NCI-H1048 (cell line): ENCODE measurements at regions not wholly inside any gene's neighbourhood (a gene's known extent, or its start where the extent isn't known, plus 50 kb on each side); places are given as distances from the start of the nearest gene placed in this dataset.

Source experiments
- DNase-seq: peaks from one replicate; lab custom pipeline; 2025; lab: John Stamatoyannopoulos, UW

DNA sequence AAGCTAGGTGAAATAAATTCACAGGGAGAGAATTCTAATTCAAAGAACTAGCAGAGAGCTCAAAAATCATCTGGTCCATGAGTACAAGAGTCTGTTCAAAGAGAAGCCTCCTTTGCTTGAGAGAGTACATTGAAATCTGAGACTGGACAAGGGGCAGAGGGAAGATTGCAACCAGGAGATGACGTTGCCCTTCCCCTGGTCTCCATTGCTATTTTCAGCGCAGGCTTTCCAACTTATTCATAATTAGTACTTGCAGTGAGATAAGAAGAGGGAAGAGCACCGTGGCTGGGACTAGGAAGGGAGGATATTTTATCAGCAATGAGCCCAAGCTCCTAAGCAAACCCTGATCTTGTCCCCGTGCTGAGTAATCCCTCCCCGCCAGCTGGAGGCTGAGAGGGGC, 251.8 kb upstream of the RORA start:
- no peak for DNase-seq

- no peak for DNase-seq
Measured at GRCh38 chr15:61480295-61480694, 251.2 kb upstream of the RORA start.

GRCh38 chr15:61479613-61480012, 250.5 kb upstream of the RORA start:
- DNase-seq: no peak

DNA sequence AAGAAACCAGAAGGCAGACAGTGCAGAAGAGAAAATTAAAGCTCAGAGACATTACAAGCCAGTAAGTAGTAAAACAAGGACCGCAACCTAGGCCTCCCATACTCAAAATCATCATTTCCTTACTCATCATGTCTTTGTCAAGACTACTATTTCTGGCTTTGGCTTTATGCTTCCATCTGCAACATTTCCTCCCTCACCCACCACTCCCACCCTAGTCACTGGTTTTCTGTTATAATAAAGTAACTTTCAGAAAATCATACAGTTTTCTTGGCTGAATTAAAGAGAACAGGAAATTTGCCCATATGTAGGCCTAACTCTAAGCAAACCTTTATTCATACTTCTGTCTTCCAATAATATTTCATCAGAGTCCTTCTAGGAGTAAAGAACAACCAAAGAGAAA, 247.6 kb upstream of the RORA start:
- DNase-seq: no peak

- no peak for DNase-seq
Measured at GRCh38 chr15:61474796-61475195, 245.7 kb upstream of the RORA start.

DNA sequence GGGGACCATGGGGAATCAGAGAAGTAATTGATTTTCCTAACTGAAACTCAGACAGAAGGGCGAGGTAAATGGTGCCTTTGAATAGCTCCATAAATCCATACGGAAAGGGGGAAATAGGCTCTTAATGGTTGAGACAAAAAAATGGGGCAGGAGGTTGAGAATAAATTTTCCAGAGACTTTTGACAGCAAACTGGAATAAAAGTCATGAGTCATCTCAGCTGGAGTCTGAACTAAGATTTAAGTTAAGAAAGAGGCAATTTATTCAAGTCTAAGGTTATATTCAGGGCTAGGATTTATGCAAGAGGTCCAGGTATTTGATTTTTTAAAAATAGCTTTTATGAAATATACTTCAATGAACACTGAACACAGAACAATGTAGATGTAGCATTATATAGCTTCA, 238.7 kb upstream of the RORA start:
- no peak for DNase-seq

DNA sequence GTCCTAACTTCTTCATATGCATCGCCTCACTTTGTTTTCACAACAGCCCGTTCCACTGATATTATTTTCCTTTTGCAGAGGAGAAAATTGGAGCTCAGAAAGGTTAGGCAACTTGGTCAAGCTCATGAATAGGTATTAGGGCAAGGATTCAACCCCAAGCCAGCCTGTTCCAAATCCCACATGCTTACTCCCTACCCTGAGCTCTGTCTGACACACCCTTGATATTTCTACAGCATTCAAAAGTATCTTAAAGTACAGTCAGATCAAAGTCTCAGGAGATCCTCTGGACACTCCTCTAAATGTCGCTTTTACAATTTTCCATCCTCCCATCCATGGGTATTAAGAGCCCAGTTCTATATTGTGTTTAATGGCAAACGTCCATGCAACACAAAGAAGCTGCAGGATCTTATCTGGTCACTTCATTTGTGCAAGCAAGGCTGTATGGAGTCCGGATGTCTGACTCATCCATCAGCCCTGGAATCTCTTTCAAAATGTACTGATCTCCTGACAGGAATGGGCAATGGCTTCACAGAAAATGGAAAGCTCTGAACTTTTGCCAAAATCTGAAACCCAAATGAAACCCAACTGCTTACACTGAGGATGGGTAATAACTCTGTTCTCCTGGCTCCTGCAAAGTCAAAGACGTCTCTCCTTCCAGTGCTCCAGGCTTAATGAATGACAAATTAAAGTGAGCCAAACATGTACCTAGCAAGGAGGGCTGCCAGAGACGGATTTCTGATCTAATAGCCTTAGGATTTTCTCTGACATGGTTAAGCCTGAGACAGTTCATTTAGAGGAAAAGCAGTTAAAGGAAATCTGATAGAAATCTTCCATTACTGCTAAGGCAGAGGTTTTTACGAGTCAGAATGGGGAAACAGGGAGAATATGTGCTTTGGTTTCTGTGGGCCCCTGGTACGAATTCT, 230.9 kb upstream of the RORA start:
- DNase-seq: no peak

DNA sequence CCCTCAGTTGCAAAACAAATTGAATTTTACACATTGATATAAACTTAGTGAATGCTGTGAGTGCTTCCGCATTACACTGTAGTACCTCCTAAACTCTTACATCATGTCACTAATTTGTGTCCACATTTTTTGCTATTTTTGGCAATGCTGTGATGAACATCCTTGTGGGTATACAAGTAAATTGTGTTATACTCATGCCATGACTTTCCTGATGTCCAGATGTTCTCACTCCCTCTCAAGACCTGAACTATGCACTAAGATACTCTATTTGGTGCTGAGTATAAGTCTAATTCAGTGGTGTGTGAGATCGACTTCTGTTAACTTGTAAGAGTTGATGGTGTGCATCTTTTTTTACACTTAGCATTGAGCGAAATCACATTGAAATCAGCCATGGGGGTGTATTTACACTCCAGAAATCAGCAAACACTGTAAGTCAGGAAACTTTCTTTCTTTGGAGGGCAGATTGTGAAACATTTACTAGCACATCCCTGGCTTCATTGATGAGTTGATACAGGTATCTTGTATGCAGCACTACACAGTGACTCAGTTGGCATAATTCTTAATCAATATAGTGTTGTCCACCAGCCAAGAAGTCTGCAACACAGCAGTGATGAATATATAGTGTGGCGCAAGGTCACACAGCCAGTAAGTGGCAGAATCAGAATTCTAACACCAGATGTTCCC, 228.1 kb upstream of the RORA start:
- no peak for DNase-seq

- DNase-seq: no peak
Measured at GRCh38 chr15:61449186-61449702, 220.1 kb upstream of the RORA start.

- DNase-seq: no peak
Measured at GRCh38 chr15:61447981-61448380, 218.9 kb upstream of the RORA start.

GRCh38 chr15:61444585-61444984, 215.5 kb upstream of the RORA start:
- no peak for DNase-seq

DNA sequence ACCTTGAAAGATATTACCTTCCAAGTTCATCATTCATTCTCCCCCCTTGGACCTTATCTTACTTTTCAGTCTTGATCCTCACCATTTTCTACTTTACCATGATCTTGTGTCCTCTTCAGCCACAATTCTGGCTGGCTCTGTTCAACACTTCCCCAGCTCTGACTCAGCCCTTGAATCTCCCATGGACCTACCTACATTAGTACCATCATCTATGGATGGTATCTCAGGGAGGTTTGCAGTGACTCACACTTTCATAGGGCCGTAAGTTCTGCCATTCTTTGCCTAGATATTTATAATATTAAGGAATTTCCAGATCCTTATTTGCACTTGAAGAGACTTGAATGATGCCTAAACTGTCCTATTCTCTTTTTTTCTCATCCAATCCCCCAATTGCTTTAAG, 213.7 kb upstream of the RORA start:
- DNase-seq: no peak

GRCh38 chr15:61441891-61442290, 212.8 kb upstream of the RORA start:
- DNase-seq: no peak

- DNase-seq: no peak
Measured at GRCh38 chr15:61426466-61426865, 197.4 kb upstream of the RORA start.

- DNase-seq: no peak
Measured at GRCh38 chr15:61425934-61426333, 196.8 kb upstream of the RORA start.

- DNase-seq: no peak
Measured at GRCh38 chr15:61422773-61423172, 193.7 kb upstream of the RORA start.

DNA sequence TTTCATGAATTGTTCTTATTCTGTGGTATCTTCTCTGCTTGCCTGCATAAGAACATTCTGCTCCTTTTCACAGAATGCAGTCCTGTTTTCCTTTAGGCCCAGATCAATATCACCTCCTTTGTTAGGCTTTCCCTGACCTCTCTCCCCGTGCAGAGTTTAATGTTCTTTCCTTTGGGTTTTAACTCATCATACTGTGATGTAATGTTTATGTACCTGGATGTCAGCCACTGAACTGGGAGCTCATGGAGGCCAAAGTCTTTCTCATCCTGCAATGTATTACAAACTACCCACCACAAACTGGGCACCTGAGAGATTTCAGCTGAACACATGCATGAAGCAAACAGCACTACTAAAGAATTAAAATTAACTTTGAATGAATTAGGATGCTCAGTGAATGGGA, 192.8 kb upstream of the RORA start:
- DNase-seq: no peak

DNA sequence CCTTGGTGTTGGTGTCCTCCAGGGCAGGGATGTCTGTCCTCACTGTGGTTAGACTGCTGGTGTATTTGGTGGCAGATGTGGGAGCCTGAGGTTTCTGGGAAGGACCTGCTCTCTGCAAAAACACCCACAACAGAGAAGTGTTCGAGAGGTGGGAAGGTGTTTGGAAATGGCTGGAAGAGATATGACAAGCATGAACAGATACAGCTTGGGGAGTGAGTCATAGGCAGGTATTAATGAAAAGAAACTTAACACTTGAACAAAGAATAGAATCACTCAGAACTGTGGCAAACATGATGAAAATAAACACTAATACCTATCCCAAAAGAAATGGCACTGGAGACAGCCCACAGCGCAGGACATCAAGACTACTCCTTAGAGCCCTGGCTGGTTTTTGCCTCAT, 192.4 kb upstream of the RORA start:
- DNase-seq: no peak

DNA sequence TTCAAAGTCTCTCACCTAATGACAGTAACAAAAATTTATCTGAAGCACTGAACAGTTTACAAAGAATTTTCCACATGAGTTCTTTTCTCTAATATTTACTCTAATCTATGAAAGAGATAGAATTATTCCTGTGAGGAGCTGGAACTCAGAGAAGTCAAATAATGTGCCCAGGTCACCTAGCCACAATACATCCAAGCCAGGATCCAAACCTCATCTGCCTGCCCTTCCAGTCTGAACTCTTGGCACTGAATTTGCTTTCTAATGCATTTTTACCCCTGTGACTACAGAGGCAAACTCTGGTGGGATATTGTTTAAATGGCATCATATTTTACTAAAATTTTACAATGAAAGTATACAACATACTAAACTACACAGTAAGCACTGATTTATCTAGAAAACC, 191.4 kb upstream of the RORA start:
- no peak for DNase-seq

DNA sequence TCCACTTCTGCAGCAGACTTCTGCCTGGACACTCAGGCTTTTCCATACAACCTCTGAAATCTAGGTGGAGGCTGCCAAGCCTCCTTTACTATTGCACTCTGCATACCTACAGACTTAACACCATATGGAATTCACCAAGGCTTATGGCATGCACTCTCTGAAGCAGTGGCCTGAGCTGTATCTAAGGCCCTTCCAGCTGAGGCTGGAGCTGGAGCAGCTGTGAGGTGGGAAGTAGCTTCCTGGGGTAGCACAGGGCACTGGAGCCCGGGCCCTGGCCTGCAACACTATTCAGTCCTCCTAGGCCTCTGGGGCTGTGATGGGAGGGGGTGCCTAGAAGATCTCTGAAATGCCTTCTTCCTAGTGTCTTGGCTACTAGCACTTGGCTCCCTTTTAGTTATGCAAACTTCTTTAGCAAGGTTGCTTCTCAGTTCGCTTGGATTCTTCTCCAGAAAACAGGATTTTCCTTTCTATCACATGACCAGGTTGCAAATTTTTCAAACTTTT, 186.6 kb upstream of the RORA start:
- DNase-seq: no peak

DNA sequence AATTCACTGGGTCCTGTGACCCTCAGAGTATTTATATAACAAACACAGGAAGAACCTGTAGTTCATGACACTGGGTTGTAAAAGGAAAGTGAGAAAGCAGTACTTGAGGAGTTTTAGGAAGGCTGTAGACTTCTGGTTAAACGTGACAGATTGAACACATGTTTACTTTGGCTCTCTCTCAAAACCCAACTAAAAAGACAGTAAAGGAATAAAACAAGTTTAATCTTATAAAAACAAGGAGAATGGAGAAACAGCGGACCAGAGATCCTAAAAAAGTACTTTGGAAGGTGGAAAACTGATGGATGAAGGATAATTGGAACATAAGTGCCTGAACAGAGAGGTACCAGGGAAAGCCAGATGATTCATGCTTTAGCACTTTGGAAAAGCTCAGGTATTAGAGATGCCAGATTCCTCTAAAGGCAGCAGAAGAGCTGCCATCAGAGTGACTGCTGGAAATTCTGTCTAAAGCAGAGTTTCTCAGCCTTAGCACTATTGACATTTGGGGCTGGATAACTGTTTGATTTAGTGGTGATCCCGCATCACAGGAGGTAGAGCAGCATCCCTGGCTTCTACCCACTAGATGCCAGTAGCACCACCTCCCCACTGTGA, 182.9 kb upstream of the RORA start:
- no peak for DNase-seq

DNA sequence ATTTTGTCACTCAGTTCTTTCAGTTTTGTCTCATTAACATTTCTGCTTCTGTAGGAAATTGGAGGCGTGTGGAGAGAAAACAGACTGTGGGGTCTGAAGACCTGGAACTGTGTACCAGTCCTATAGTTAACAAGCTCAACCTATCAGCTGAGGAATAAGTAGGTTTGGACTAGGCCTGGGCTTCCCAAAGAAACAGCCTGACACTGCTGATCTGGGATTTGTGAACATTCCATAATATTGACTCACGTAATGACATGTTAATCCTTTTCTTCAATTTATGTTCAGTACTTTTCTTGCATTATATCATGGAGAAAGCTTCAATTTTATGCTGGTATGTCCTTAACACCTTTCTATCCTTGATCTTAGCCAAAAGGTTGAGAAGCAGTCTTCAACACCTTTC, 181.6 kb upstream of the RORA start:
- no peak for DNase-seq

GRCh38 chr15:61404567-61404966, 175.5 kb upstream of the RORA start:
- no peak for DNase-seq
